PFSK-1 (cell line): ENCODE measurements at regions not wholly inside any gene's neighbourhood (a gene's known extent, or its start where the extent isn't known, plus 50 kb on each side); places are given as distances from the start of the nearest gene placed in this dataset.

Experiments used
- FOXP2 ChIP-seq: optimal IDR thresholded peaks from 2 replicates; pipeline ENCODE3; 2011; ENCODE audit warnings: borderline replicate concordance, control low read depth, inconsistent platforms; ENCODE audit not compliant: insufficient read depth; ENCODE audit errors: extremely low read length, extremely low read depth
- POLR2AphosphoS5 ChIP-seq: IDR thresholded peaks from 2 replicates; pipeline ENCODE4 v1.6.1; 2012; ENCODE audit warnings: low read depth, mild to moderate bottlenecking, control low read depth, low read length, moderate library complexity
- REST ChIP-seq, 2 experiments: IDR thresholded peaks; 2 replicates each; pipeline versions ENCODE4 v1.6.1 to v1.8.0; 2011 to 2012; ENCODE audit warnings: low read depth in 2 of 2, low read length in 2 of 2, control low read depth in 1 of 2, inconsistent platforms in 1 of 2, mild to moderate bottlenecking in 1 of 2, moderate library complexity in 1 of 2; ENCODE audit not compliant: insufficient read depth in 1 of 2
- SIN3A ChIP-seq: IDR thresholded peaks from 2 replicates; pipeline ENCODE4 v1.6.1; 2012; ENCODE audit warnings: mild to moderate bottlenecking, low read length, moderate library complexity, borderline replicate concordance; ENCODE audit not compliant: insufficient read depth
- TAF1 ChIP-seq: IDR thresholded peaks from 2 replicates; pipeline ENCODE4 v1.6.1; 2012; ENCODE audit warnings: low read length, control low read depth, borderline replicate concordance; ENCODE audit not compliant: insufficient read depth

DNA sequence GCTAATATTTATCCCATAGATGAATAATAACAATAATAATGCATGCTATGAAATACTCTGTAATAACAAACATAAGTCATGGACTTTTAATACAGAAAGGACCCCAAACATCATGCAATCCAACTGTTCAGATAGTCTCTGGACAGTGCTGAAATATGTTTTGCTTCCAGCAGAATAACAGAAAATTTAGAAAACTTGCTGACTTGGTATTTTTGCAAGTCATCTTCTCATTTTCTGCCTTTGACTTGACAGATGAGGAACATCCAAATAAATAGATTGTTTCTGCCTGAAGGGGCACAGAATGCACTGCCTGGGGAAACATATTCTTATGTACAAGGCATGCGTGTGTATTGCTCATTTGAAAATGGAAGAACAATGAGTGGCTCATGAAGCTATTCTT, 442.4 kb upstream of the GRM7 start:
- TF ChIP-seq FOXP2 (no peak), TAF1 (no peak), POLR2AphosphoS5 (no peak), REST (IDR thresholded peaks at IDR 0.05; ENCODE audit: insufficient read depth in 1 of 2, low read depth in 2 of 2, low read length in 2 of 2) (no peak), SIN3A (no peak)

GRCh38 chr3:6421666-6422445, 439.1 kb upstream of the GRM7 start:
- TF ChIP-seq TAF1 (no peak), SIN3A (no peak), POLR2AphosphoS5 (no peak), REST (IDR thresholded peaks at IDR 0.05; ENCODE audit: insufficient read depth in 1 of 2, low read depth in 2 of 2, low read length in 2 of 2) (no peak), FOXP2 (no peak)

GRCh38 chr3:6425289-6425820, 435.6 kb upstream of the GRM7 start:
- no peak for TF ChIP-seq SIN3A
- TF ChIP-seq POLR2AphosphoS5: no peak
- no peak for TF ChIP-seq REST (IDR thresholded peaks at IDR 0.05; ENCODE audit: insufficient read depth in 1 of 2, low read depth in 2 of 2, low read length in 2 of 2)
- TF ChIP-seq TAF1: no peak
- no peak for TF ChIP-seq FOXP2

- TF ChIP-seq REST (IDR thresholded peaks at IDR 0.05; ENCODE audit: insufficient read depth in 1 of 2, low read depth in 2 of 2, low read length in 2 of 2): no peak
- TF ChIP-seq SIN3A: no peak
- no peak for TF ChIP-seq FOXP2
- TF ChIP-seq TAF1: no peak
- TF ChIP-seq POLR2AphosphoS5: no peak
Observed at GRCh38 chr3:6435951-6436350, 425.0 kb upstream of the GRM7 start.
